K562 (cell line): ENCODE measurements at regions not wholly inside any gene's neighbourhood (a gene's known extent, or its start where the extent isn't known, plus 50 kb on each side); places are given as distances from the start of the nearest gene placed in this dataset.
"Not testable (repeated sequence)": the region's sequence is repeated elsewhere in the genome, so short reads cannot be mapped to it uniquely, and the experiment has no call there.

Source experiments
- ATAC-seq: fragments of 200-7000 bp; cut with Tn5 transposase; 3 replicates; pipeline ENCODE4 v1.9.1; 2020; ENCODE audit warnings: moderate library complexity
- BruUV-seq: library from RNA; stranded (reverse); fragments of 400-500 nt; replicated peaks from 2 replicates; lab custom pipeline; 2021; lab: Mats Ljungman, UMichigan
- CTCF ChIA-PET: fragments of 300-600 bp; formaldehyde crosslinking; extraction: SDS; loops from one replicate; lab custom pipeline; 2021; ENCODE audit warnings: low intra/inter-chr PET ratio; lab: Yijun Ruan, JAX
- POLR2A ChIA-PET: fragments of 300-600, 350-650 bp; sonication (Branson Sonifier 250); formaldehyde crosslinking; extraction: SDS; loops from one replicate; lab custom pipeline; 2021; ENCODE audit warnings: antibody characterized with exemption, inconsistent platforms; lab: Yijun Ruan, JAX
- DNase-seq, 4 experiments: peaks; one replicate each; pipeline versions ENCODE4 v3.0.0 to v3.0.0-alpha.2; 2011 to 2018; ENCODE audit warnings: low spot score in 3 of 4, mixed read lengths in 3 of 4; ENCODE audit errors: extremely low read depth in 1 of 4
- FAIRE-seq: peaks from 2 replicates; lab custom pipeline; 2011; peaks lifted over from hg19 to GRCh38; lab: Jason Lieb, UNC
- H2AFZ ChIP-seq: 2 replicates; pipeline ENCODE4 v1.6.0; 2011; ENCODE audit warnings: low read depth, low read length, control low read depth, inconsistent platforms
- H3K27ac ChIP-seq: fragments of 200-600 bp; 3 replicates; pipeline ENCODE4 v1.8.0; 2011; ENCODE audit warnings: low read depth, mild to moderate bottlenecking, control low read depth, inconsistent platforms, low read length, moderate library complexity, mixed read lengths; ENCODE audit errors: extremely low read depth
- H3K27me3 ChIP-seq, 2 experiments: fragments of 300-600 bp in 1 of 2; 2 replicates in 1 of 2; 3 replicates in 1 of 2; pipeline versions ENCODE4 v1.6.0 to v1.8.0; 2011; ENCODE audit warnings: inconsistent platforms in 2 of 2, low read length in 2 of 2, mild to moderate bottlenecking in 1 of 2, mixed read lengths in 1 of 2, moderate library complexity in 1 of 2; ENCODE audit not compliant: control insufficient read depth in 2 of 2, insufficient read depth in 2 of 2
- H3K36me3 ChIP-seq: fragments of 300-600 bp; 3 replicates; pipeline ENCODE4 v1.8.0; 2011; ENCODE audit warnings: mild to moderate bottlenecking, low read length, inconsistent platforms; ENCODE audit not compliant: control insufficient read depth, insufficient read depth
- H3K4me1 ChIP-seq, 2 experiments: fragments of 200-600 bp in 1 of 2; replicated peaks in 1 of 2; 2 replicates in 1 of 2; 3 replicates in 1 of 2; pipeline versions ENCODE4 v1.5.1 to v1.8.0; 2011; ENCODE audit warnings: inconsistent platforms in 2 of 2, low read length in 2 of 2, mild to moderate bottlenecking in 1 of 2, mixed read lengths in 1 of 2, moderate library complexity in 1 of 2; ENCODE audit not compliant: control insufficient read depth in 2 of 2, insufficient read depth in 2 of 2
- H3K4me2 ChIP-seq: 2 replicates; pipeline ENCODE4 v1.6.1; 2011; ENCODE audit warnings: low read length, control low read depth, inconsistent platforms, mixed read lengths; ENCODE audit not compliant: insufficient read depth
- H3K4me3 ChIP-seq: fragments of 200-600 bp; sonication (generic), shearing (Covaris generic); 2 replicates; pipeline ENCODE4 v1.5.1; 2016; ENCODE audit warnings: control low read depth, inconsistent platforms
- H3K79me2 ChIP-seq: fragments of 200-600 bp; 3 replicates; pipeline ENCODE4 v1.8.0; 2011; ENCODE audit warnings: low read length, inconsistent platforms; ENCODE audit not compliant: control insufficient read depth, insufficient read depth
- H3K9ac ChIP-seq, 2 experiments: 2 replicates each; pipeline versions ENCODE4 v1.6.0 to v1.6.1; 2011; ENCODE audit warnings: low read depth in 2 of 2, low read length in 2 of 2, control low read depth in 1 of 2, inconsistent platforms in 1 of 2, mild to moderate bottlenecking in 1 of 2, mixed read lengths in 1 of 2; ENCODE audit not compliant: insufficient read depth in 1 of 2
- H3K9me1 ChIP-seq: one replicate; pipeline ENCODE4 v1.6.0; 2011; ENCODE audit warnings: inconsistent platforms, mild to moderate bottlenecking, low read length, moderate library complexity; ENCODE audit not compliant: control insufficient read depth, insufficient read depth
- H3K9me3 ChIP-seq: replicated peaks from 2 replicates; pipeline ENCODE4 v1.5.1; 2011; ENCODE audit warnings: low read depth, low read length, inconsistent platforms; ENCODE audit not compliant: control insufficient read depth, insufficient read depth
- H4K20me1 ChIP-seq: replicated peaks from 2 replicates; pipeline ENCODE4 v1.6.1; 2011; ENCODE audit warnings: low read length, inconsistent platforms, mixed read lengths; ENCODE audit not compliant: control insufficient read depth, insufficient read depth
- SRSF3 ChIP-seq: fragments of 200-400 bp; formaldehyde crosslinking; IDR thresholded peaks from 2 replicates; pipeline ENCODE4 v1.6.1; 2016; ENCODE audit warnings: mild to moderate bottlenecking, low read length, moderate library complexity; ENCODE audit not compliant: insufficient read depth
- ZNF324 ChIP-seq: fragments of 250-450 bp; sonication (Bioruptor Pico); IDR thresholded peaks from 2 replicates; pipeline ENCODE4 v1.4.0; 2020; ENCODE audit warnings: mild to moderate bottlenecking
- WGBS: fragments of 100-300 bp; shearing (Covaris generic); methylation state at CpG from one replicate; pipeline ENCODE4 v1.1.6; 2016; ENCODE audit warnings: low coverage, mixed read lengths; ENCODE audit not compliant: insufficient coverage; ENCODE audit errors: missing lambda C conversion rate; 5-methylcytosine and 5-hydroxymethylcytosine counted together
- in situ Hi-C: fragments of 300-500 bp; cut with MboI; formaldehyde crosslinking; loops from 4 replicates; pipeline ENCODE4 v1.15.0; 2018; ENCODE audit warnings: inconsistent platforms, mixed read lengths
- intact Hi-C: fragments of 100-400 bp; cut with micrococcal nuclease; formaldehyde crosslinking; loops from 2 replicates; pipeline ENCODE4 v1.14.2; 2022
- TF ChIP-seq, protein P1 (sequence below): sonication (generic); formaldehyde crosslinking; IDR thresholded peaks from 2 replicates; pipeline ENCODE4 v1.8.1; 2023; ENCODE audit warnings: mild to moderate bottlenecking, missing genetic modification reagents

DNA sequence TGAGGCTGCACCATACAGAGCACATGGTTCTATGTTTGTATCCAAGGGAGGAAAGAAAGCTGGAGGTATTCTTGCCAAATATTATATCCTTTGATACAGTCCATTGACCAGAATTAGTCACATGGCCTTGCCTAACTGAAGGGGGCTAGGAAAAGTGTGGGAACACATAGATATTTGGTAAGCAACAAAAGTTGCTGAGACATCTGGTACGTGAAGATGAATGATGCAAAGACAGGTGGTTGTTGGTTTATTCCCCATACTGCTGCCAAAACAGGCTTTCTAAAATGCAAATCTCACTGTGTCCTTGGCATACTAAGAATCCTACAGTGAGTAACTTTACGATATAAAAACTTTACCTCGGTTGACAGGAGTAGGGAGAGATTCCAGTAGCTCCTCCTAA is 162.2 kb downstream of the VGLL3 start:
- POLR2A ChIA-PET: no interaction called here
- Histone ChIP-seq H3K9me1 (no peaks in the 10 kb centered on the region), H4K20me1 (no peaks in the 10 kb centered on the region), H3K4me3 (no peak overlapping the region), H2AFZ (no peak overlapping the region), H3K27ac (no peak overlapping the region), H3K9me3 (no peaks in the 10 kb centered on the region), H3K79me2 (no peaks in the 10 kb centered on the region), H3K36me3 (no peaks in the 10 kb centered on the region), H3K27me3 (no peaks in the 10 kb centered on the region), H3K4me1 (no peaks in the 10 kb centered on the region), H3K9ac (no peak overlapping the region), H3K4me2 (no peak overlapping the region)
- in situ Hi-C loops: no loop called here
- TF ChIP-seq, protein P1, sequence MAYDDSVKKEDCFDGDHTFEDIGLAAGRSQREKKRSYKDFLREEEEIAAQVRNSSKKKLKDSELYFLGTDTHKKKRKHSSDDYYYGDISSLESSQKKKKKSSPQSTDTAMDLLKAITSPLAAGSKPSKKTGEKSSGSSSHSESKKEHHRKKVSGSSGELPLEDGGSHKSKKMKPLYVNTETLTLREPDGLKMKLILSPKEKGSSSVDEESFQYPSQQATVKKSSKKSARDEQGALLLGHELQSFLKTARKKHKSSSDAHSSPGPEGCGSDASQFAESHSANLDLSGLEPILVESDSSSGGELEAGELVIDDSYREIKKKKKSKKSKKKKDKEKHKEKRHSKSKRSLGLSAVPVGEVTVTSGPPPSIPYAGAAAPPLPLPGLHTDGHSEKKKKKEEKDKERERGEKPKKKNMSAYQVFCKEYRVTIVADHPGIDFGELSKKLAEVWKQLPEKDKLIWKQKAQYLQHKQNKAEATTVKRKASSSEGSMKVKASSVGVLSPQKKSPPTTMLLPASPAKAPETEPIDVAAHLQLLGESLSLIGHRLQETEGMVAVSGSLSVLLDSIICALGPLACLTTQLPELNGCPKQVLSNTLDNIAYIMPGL: no peak
- no peak for TF ChIP-seq ZNF324 (CRISPR knock-in tag)
- TF ChIP-seq SRSF3: no peak
- DNase-seq: no peak
- FAIRE-seq: no peak
- 0% methylated on average over 3 of the region's 3 CpGs for WGBS
- intact Hi-C loops: no loop called here
- CTCF ChIA-PET: no interaction called here
- ATAC-seq: no peak
- BruUV-seq: no TSS peak

DNA sequence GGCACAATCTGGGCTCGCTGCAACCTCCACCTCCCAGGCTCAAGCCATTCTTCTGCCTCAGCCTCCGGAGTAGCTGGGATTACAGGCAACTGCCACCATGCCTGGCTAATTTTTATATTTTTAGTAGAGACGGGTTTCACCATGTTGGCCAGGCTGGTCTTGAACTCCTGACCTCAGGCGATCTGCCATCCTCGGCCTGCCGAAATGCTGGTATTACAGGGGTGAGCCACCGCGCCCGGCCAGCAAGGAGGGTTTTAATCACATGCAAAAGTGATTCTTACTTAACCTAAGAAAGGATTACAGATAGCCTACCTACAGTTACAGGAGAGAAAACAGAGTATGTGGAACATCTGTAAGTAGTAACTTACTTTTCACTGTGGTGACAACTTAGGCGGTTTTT is 163.4 kb downstream of the VGLL3 start:
- H3K4me1 ChIP-seq, CTCF ChIA-PET, H3K27me3 ChIP-seq, in situ Hi-C loops, H3K27ac ChIP-seq, H3K4me2 ChIP-seq, H3K4me3 ChIP-seq, BruUV-seq, H4K20me1 ChIP-seq, FAIRE-seq, H2AFZ ChIP-seq, POLR2A ChIA-PET, DNase-seq, H3K9ac ChIP-seq, ATAC-seq, H3K9me1 ChIP-seq, intact Hi-C loops, H3K79me2 ChIP-seq, H3K9me3 ChIP-seq, H3K36me3 ChIP-seq: not testable (repeated sequence)
- WGBS: 0% methylated on average over 9 of the region's 10 CpGs
